Astrocyte (in vitro differentiated cells and primary cell): ENCODE measurements at regions not wholly inside any gene's neighbourhood (a gene's known extent, or its start where the extent isn't known, plus 50 kb on each side); places are given as distances from the start of the nearest gene placed in this dataset.

Source experiments
- DNase-seq: peaks from one replicate; pipeline ENCODE4 v3.0.0-alpha.2; 2010; ENCODE audit warnings: low read depth
- FAIRE-seq: peaks from 2 replicates; lab custom pipeline; 2011; peaks lifted over from hg19 to GRCh38; lab: Jason Lieb, UNC
- H2AFZ ChIP-seq: 2 replicates; pipeline ENCODE4 v1.6.0; 2012; ENCODE audit warnings: low read depth, low read length, inconsistent platforms
- H3K27ac ChIP-seq: 2 replicates; pipeline ENCODE4 v1.5.1; 2011; ENCODE audit warnings: low read depth, low read length, inconsistent platforms
- H3K27me3 ChIP-seq: 2 replicates; pipeline ENCODE4 v1.6.0; 2011; ENCODE audit warnings: low read length, inconsistent platforms; ENCODE audit not compliant: insufficient read depth
- H3K36me3 ChIP-seq: 2 replicates; pipeline ENCODE4 v1.5.1; 2011; ENCODE audit warnings: low read length, inconsistent platforms; ENCODE audit not compliant: insufficient read depth
- H3K4me1 ChIP-seq: 2 replicates; pipeline ENCODE4 v1.5.1; 2011; ENCODE audit warnings: low read length, inconsistent platforms; ENCODE audit not compliant: insufficient read depth
- H3K4me2 ChIP-seq: 2 replicates; pipeline ENCODE4 v1.6.0; 2012; ENCODE audit warnings: low read length, inconsistent platforms
- H3K4me3 ChIP-seq: 2 replicates; pipeline ENCODE4 v1.5.1; 2011; ENCODE audit warnings: low read depth, mild to moderate bottlenecking, low read length, inconsistent platforms; ENCODE audit not compliant: insufficient read depth
- H3K79me2 ChIP-seq: 2 replicates; pipeline ENCODE4 v1.6.0; 2012; ENCODE audit warnings: mild to moderate bottlenecking, low read length, inconsistent platforms; ENCODE audit not compliant: insufficient read depth
- H3K9ac ChIP-seq: 2 replicates; pipeline ENCODE4 v1.6.0; 2012; ENCODE audit warnings: mild to moderate bottlenecking, low read length, inconsistent platforms
- H3K9me3 ChIP-seq: 2 replicates; pipeline ENCODE4 v1.5.1; 2012; ENCODE audit warnings: low read depth, mild to moderate bottlenecking, low read length, inconsistent platforms; ENCODE audit not compliant: insufficient read depth
- H4K20me1 ChIP-seq: 2 replicates; pipeline ENCODE4 v1.6.0; 2012; ENCODE audit warnings: low read length, inconsistent platforms; ENCODE audit not compliant: insufficient read depth
- H3K27ac Mint-ChIP-seq: one replicate; pipeline ENCODE4 v1.8.0; 2021; ENCODE audit warnings: mild to moderate bottlenecking, mixed read lengths; ENCODE audit not compliant: unreplicated experiment
- H3K27me3 Mint-ChIP-seq: one replicate; pipeline ENCODE4 v1.8.0; 2021; ENCODE audit warnings: low read depth, mixed read lengths; ENCODE audit not compliant: unreplicated experiment
- H3K36me3 Mint-ChIP-seq: one replicate; pipeline ENCODE4 v1.8.0; 2021; ENCODE audit warnings: low read depth, mixed read lengths; ENCODE audit not compliant: unreplicated experiment
- H3K4me1 Mint-ChIP-seq: one replicate; pipeline ENCODE4 v1.8.0; 2021; ENCODE audit warnings: low read depth, mixed read lengths; ENCODE audit not compliant: unreplicated experiment
- H3K4me3 Mint-ChIP-seq: one replicate; pipeline ENCODE4 v1.8.0; 2021; ENCODE audit warnings: mild to moderate bottlenecking, moderate library complexity, mixed read lengths; ENCODE audit not compliant: unreplicated experiment
- H3K9me3 Mint-ChIP-seq: one replicate; pipeline ENCODE4 v1.8.0; 2021; ENCODE audit warnings: mild to moderate bottlenecking, mixed read lengths; ENCODE audit not compliant: unreplicated experiment
- EZH2 ChIP-seq: IDR thresholded peaks from 2 replicates; pipeline ENCODE4 v1.6.1; 2012; ENCODE audit warnings: mild to moderate bottlenecking, low read length, inconsistent platforms; ENCODE audit not compliant: insufficient read depth
- TF ChIP-seq, protein P1 (sequence below): IDR thresholded peaks from 2 replicates; pipeline ENCODE4 v1.5.1; 2011; ENCODE audit warnings: low read depth, mild to moderate bottlenecking, inconsistent platforms, low read length, moderate library complexity; ENCODE audit not compliant: insufficient read depth

GRCh38 chr14:66114071-66114470, 372.1 kb upstream of the CCDC196 start:
- Histone ChIP-seq H3K36me3 (no peaks in the 10 kb centered on the region), H3K9ac (no peak overlapping the region), H3K4me2 (no peak overlapping the region), H3K9me3 (no peaks in the 10 kb centered on the region), H2AFZ (no peak overlapping the region), H3K4me3 (no peak overlapping the region), H3K27me3 (no peaks in the 10 kb centered on the region), H3K79me2 (no peaks in the 10 kb centered on the region), H4K20me1 (no peaks in the 10 kb centered on the region), H3K27ac (no peak overlapping the region), H3K4me1 (peaks cover 8% of the 10 kb centered on the region)
- H3K4me1 Mint-ChIP-seq, result peaks cover 27% of the 10 kb centered on the region
- H3K4me3 Mint-ChIP-seq, result no peak overlapping the region
- H3K27me3 Mint-ChIP-seq, result no peaks in the 10 kb centered on the region
- H3K9me3 Mint-ChIP-seq, result peaks cover 1% of the 10 kb centered on the region
- H3K27ac Mint-ChIP-seq, result peak overlapping the region; percentile 15
- no peak for FAIRE-seq
- TF ChIP-seq, protein P1, sequence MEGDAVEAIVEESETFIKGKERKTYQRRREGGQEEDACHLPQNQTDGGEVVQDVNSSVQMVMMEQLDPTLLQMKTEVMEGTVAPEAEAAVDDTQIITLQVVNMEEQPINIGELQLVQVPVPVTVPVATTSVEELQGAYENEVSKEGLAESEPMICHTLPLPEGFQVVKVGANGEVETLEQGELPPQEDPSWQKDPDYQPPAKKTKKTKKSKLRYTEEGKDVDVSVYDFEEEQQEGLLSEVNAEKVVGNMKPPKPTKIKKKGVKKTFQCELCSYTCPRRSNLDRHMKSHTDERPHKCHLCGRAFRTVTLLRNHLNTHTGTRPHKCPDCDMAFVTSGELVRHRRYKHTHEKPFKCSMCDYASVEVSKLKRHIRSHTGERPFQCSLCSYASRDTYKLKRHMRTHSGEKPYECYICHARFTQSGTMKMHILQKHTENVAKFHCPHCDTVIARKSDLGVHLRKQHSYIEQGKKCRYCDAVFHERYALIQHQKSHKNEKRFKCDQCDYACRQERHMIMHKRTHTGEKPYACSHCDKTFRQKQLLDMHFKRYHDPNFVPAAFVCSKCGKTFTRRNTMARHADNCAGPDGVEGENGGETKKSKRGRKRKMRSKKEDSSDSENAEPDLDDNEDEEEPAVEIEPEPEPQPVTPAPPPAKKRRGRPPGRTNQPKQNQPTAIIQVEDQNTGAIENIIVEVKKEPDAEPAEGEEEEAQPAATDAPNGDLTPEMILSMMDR, result no peak
- TF ChIP-seq EZH2, result no peak
- DNase-seq, result no peak
- H3K36me3 Mint-ChIP-seq, result peaks cover 4% of the 10 kb centered on the region

DNA sequence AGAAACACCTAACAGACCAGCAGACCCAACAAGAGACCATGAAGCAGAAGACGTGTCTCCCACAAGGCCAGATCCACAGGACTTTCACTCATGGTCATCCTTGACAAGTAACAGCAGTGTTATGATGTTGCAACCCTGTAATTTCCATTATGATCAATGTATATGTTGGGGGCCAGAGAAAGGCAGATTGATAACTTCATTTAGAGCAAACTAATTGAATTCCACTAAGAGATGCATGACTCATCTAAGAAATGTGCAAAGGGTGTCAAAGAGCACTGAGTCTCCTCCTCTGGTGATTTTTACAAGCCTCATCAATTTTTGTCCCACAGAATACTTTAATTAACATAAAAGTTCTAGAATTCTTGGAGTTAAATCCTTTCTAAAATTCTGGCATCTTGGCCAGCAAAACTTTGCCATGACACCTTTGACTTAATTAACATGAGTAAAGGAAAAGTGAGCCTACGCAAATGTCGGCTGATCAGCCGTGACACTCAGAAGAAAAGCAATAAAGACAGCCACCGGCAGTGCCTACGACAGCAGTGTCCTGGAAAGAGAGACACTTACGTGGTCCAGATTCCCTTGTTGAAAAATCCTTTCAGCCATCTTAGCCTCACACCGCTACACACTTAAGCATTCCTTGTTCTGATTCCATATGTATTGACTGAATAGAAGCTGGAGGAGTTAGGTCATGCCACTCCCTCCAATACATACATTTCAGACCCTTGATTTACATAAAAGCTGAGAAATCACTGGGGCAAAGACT, 370.2 kb upstream of the CCDC196 start:
- Histone ChIP-seq H3K4me3 (no peak overlapping the region), H3K27ac (no peak overlapping the region), H3K4me1 (peaks cover 8% of the 10 kb centered on the region), H3K36me3 (no peaks in the 10 kb centered on the region), H3K9ac (no peak overlapping the region), H4K20me1 (no peaks in the 10 kb centered on the region), H3K27me3 (no peaks in the 10 kb centered on the region), H3K79me2 (no peaks in the 10 kb centered on the region), H2AFZ (peak overlapping the region; percentile 1), H3K4me2 (no peak overlapping the region), H3K9me3 (no peaks in the 10 kb centered on the region)
- H3K9me3 Mint-ChIP-seq, result peaks cover 1% of the 10 kb centered on the region
- FAIRE-seq (no peak), DNase-seq (no peak)
- TF ChIP-seq EZH2, result no peak
- TF ChIP-seq, protein P1, result no peak
- H3K27me3 Mint-ChIP-seq, result no peaks in the 10 kb centered on the region
- no peak overlapping the region for H3K27ac Mint-ChIP-seq
- peaks cover 2% of the 10 kb centered on the region for H3K36me3 Mint-ChIP-seq
- H3K4me1 Mint-ChIP-seq, result peaks cover 27% of the 10 kb centered on the region
- H3K4me3 Mint-ChIP-seq, result no peak overlapping the region

- TF ChIP-seq, protein P1, result no peak
- no peak for TF ChIP-seq EZH2
- no peaks in the 10 kb centered on the region for H3K9me3 ChIP-seq
- Mint-ChIP-seq H3K36me3 (peaks cover 2% of the 10 kb centered on the region), H3K9me3 (peaks cover 1% of the 10 kb centered on the region), H3K4me1 (peaks cover 27% of the 10 kb centered on the region), H3K4me3 (no peak overlapping the region), H3K27me3 (no peaks in the 10 kb centered on the region), H3K27ac (no peak overlapping the region)
- H4K20me1 ChIP-seq, result no peaks in the 10 kb centered on the region
- no peak overlapping the region for H3K4me2 ChIP-seq
- H2AFZ ChIP-seq, result no peak overlapping the region
- DNase-seq (no peak), FAIRE-seq (no peak)
- H3K36me3 ChIP-seq, result no peaks in the 10 kb centered on the region
- H3K79me2 ChIP-seq, result no peaks in the 10 kb centered on the region
- peaks cover 8% of the 10 kb centered on the region for H3K4me1 ChIP-seq
- no peak overlapping the region for H3K27ac ChIP-seq
- H3K27me3 ChIP-seq, result no peaks in the 10 kb centered on the region
- no peak overlapping the region for H3K4me3 ChIP-seq
- H3K9ac ChIP-seq, result no peak overlapping the region
Observed at GRCh38 chr14:66116732-66117131, 369.4 kb upstream of the CCDC196 start.
